Hepatocyte (in vitro differentiated cells): ENCODE measurements at regions not wholly inside any gene's neighbourhood (a gene's known extent, or its start where the extent isn't known, plus 50 kb on each side); places are given as distances from the start of the nearest gene placed in this dataset.

ENCODE experiments used
- DNase-seq: peaks from one replicate; pipeline ENCODE4 v3.0.0-alpha.2; 2016; ENCODE audit warnings: low spot score
- H2AFZ ChIP-seq: fragments of 200-600 bp; sonication (generic); 2 replicates; pipeline ENCODE4 v1.6.0; 2016; ENCODE audit warnings: antibody characterized with exemption, mild to moderate bottlenecking
- H3K27ac ChIP-seq: fragments of 200-600 bp; sonication (generic); 2 replicates; pipeline ENCODE4 v1.5.1; 2016; ENCODE audit warnings: mild to moderate bottlenecking
- H3K27me3 ChIP-seq: fragments of 200-600 bp; sonication (generic); 2 replicates; pipeline ENCODE4 v1.6.1; 2016
- H3K36me3 ChIP-seq: fragments of 200-600 bp; sonication (generic); replicated peaks from 2 replicates; pipeline ENCODE4 v1.5.1; 2016; ENCODE audit warnings: low read depth; ENCODE audit not compliant: insufficient read depth
- H3K4me1 ChIP-seq: fragments of 200-600 bp; sonication (generic); 2 replicates; pipeline ENCODE4 v1.5.1; 2016; ENCODE audit warnings: mild to moderate bottlenecking, moderate library complexity; ENCODE audit not compliant: insufficient read depth
- H3K4me2 ChIP-seq: fragments of 200-600 bp; sonication (generic); 2 replicates; pipeline ENCODE4 v1.6.0; 2016
- H3K4me3 ChIP-seq: fragments of 200-600 bp; sonication (generic); 2 replicates; pipeline ENCODE4 v1.5.1; 2016; ENCODE audit warnings: mild to moderate bottlenecking
- H3K79me2 ChIP-seq: fragments of 200-600 bp; sonication (generic); 2 replicates; pipeline ENCODE4 v1.6.0; 2017; ENCODE audit warnings: mild to moderate bottlenecking
- H3K9me2 ChIP-seq: fragments of 200-600 bp; sonication (generic); replicated peaks from 2 replicates; pipeline ENCODE4 v1.6.0; 2017; ENCODE audit warnings: mild to moderate bottlenecking; ENCODE audit not compliant: insufficient read depth
- H3K9me3 ChIP-seq: fragments of 200-600 bp; sonication (generic); 2 replicates; pipeline ENCODE4 v1.5.1; 2016; ENCODE audit warnings: low read depth, mild to moderate bottlenecking
- H4K20me1 ChIP-seq: fragments of 200-600 bp; sonication (generic); 2 replicates; pipeline ENCODE4 v1.6.0; 2016; ENCODE audit warnings: mild to moderate bottlenecking; ENCODE audit not compliant: insufficient read depth, poor library complexity, severe bottlenecking
- CTCF ChIP-seq: fragments of 200-600 bp; sonication (generic); IDR thresholded peaks from 2 replicates; pipeline ENCODE4 v1.5.1; 2016; ENCODE audit warnings: antibody characterized with exemption, mild to moderate bottlenecking; ENCODE audit not compliant: poor library complexity
- EZH2 ChIP-seq: fragments of 200-600 bp; sonication (generic); IDR thresholded peaks from 2 replicates; pipeline ENCODE4 v1.6.1; 2016; ENCODE audit warnings: antibody characterized with exemption, mild to moderate bottlenecking, borderline replicate concordance
- EZH2phosphoT487 ChIP-seq: fragments of 200-600 bp; sonication (generic); IDR thresholded peaks from one replicate; pipeline ENCODE4 v1.6.1; 2018; ENCODE audit warnings: antibody characterized with exemption, mild to moderate bottlenecking, low read depth, moderate library complexity; ENCODE audit not compliant: unreplicated experiment, severe bottlenecking
- WGBS: methylation state at CpG from one replicate; pipeline ENCODE4 v1.1.6; 2016; ENCODE audit warnings: low lambda C conversion rate; ENCODE audit errors: missing lambda C conversion rate; 5-methylcytosine and 5-hydroxymethylcytosine counted together

- Histone ChIP-seq H2AFZ (no peak overlapping the region), H3K4me3 (no peak overlapping the region), H4K20me1 (no peaks in the 10 kb centered on the region), H3K4me2 (no peak overlapping the region), H3K27me3 (no peaks in the 10 kb centered on the region), H3K9me2 (no peaks in the 10 kb centered on the region), H3K27ac (no peak overlapping the region), H3K79me2 (no peaks in the 10 kb centered on the region), H3K9me3 (no peaks in the 10 kb centered on the region), H3K36me3 (no peaks in the 10 kb centered on the region), H3K4me1 (no peaks in the 10 kb centered on the region)
- TF ChIP-seq CTCF: no peak
- TF ChIP-seq EZH2phosphoT487: no peak
- TF ChIP-seq EZH2: no peak
- WGBS: 86% methylated on average over 5 of the region's 5 CpGs
- no peak for DNase-seq
These were observed 845.6 kb upstream of the AUTS2 start for GRCh38 chr7:68752485-68753178.

GRCh38 chr7:68754414-68754813 is 843.9 kb upstream of the AUTS2 start:
- H3K9me3 ChIP-seq: no peaks in the 10 kb centered on the region
- no peak for TF ChIP-seq EZH2
- no peak for TF ChIP-seq CTCF
- no peak for TF ChIP-seq EZH2phosphoT487
- 86% methylated on average over 2 of the region's 2 CpGs for WGBS
- H2AFZ ChIP-seq: no peak overlapping the region
- no peak overlapping the region for H3K27ac ChIP-seq
- H3K79me2 ChIP-seq: no peaks in the 10 kb centered on the region
- H3K27me3 ChIP-seq: no peaks in the 10 kb centered on the region
- H3K4me2 ChIP-seq: no peak overlapping the region
- H3K4me3 ChIP-seq: no peak overlapping the region
- H3K4me1 ChIP-seq: no peaks in the 10 kb centered on the region
- H4K20me1 ChIP-seq: no peaks in the 10 kb centered on the region
- DNase-seq: no peak
- H3K36me3 ChIP-seq: no peaks in the 10 kb centered on the region
- H3K9me2 ChIP-seq: no peaks in the 10 kb centered on the region

- H3K9me3 ChIP-seq: no peaks in the 10 kb centered on the region
- no peaks in the 10 kb centered on the region for H3K9me2 ChIP-seq
- no peak overlapping the region for H3K4me3 ChIP-seq
- WGBS: 80% methylated on average over 4 of the region's 4 CpGs
- no peak overlapping the region for H3K4me2 ChIP-seq
- H3K27ac ChIP-seq: no peak overlapping the region
- no peaks in the 10 kb centered on the region for H3K4me1 ChIP-seq
- DNase-seq: no peak
- no peaks in the 10 kb centered on the region for H3K36me3 ChIP-seq
- H2AFZ ChIP-seq: no peak overlapping the region
- TF ChIP-seq EZH2 (no peak), CTCF (no peak), EZH2phosphoT487 (no peak)
- H3K79me2 ChIP-seq: no peaks in the 10 kb centered on the region
- no peaks in the 10 kb centered on the region for H3K27me3 ChIP-seq
- H4K20me1 ChIP-seq: no peaks in the 10 kb centered on the region
These were observed 841.2 kb upstream of the AUTS2 start for GRCh38 chr7:68756986-68757495.

- WGBS: 88% methylated on average over 3 of the region's 3 CpGs
- Histone ChIP-seq H3K36me3 (no peaks in the 10 kb centered on the region), H3K27ac (no peak overlapping the region), H3K27me3 (no peaks in the 10 kb centered on the region), H2AFZ (no peak overlapping the region), H3K4me3 (no peak overlapping the region), H3K4me1 (no peaks in the 10 kb centered on the region), H3K9me3 (no peaks in the 10 kb centered on the region), H4K20me1 (no peaks in the 10 kb centered on the region), H3K9me2 (no peaks in the 10 kb centered on the region), H3K4me2 (no peak overlapping the region), H3K79me2 (no peaks in the 10 kb centered on the region)
- TF ChIP-seq CTCF (no peak), EZH2phosphoT487 (no peak), EZH2 (no peak)
- no peak for DNase-seq
These were observed 837.7 kb upstream of the AUTS2 start for GRCh38 chr7:68760556-68760955.
